DMS 273 treated with DMSO at 0.1 percent for 48 hours (cell line): ENCODE measurements at regions not wholly inside any gene's neighbourhood (a gene's known extent, or its start where the extent isn't known, plus 50 kb on each side); places are given as distances from the start of the nearest gene placed in this dataset.
"Not testable (repeated sequence)": the region's sequence is repeated elsewhere in the genome, so short reads cannot be mapped to it uniquely, and the experiment has no call there.

Experiments
- DNase-seq: peaks from one replicate; lab custom pipeline; 2025; lab: John Stamatoyannopoulos, UW

DNA sequence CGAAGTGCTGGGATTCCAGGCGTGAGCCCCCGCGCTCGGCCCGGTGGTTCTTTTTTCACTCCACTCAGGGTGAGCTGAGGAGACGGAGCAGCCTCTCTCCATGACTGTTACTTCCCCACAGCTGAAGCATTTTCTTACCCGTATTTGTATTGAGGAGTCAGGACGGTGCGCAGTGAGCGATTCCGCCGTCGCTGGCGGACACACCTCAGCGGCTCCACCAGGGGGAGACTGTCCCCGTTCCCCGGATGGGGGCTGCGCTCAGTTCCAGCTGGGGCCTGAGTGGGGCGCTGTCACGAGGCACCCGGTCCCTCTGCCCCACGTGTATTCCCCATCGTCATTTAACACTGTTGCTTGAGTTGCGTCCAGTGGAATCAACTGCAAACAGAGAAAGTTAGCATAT, 844.0 kb upstream of the FRG1 start:
- DNase-seq = no peak

DNA sequence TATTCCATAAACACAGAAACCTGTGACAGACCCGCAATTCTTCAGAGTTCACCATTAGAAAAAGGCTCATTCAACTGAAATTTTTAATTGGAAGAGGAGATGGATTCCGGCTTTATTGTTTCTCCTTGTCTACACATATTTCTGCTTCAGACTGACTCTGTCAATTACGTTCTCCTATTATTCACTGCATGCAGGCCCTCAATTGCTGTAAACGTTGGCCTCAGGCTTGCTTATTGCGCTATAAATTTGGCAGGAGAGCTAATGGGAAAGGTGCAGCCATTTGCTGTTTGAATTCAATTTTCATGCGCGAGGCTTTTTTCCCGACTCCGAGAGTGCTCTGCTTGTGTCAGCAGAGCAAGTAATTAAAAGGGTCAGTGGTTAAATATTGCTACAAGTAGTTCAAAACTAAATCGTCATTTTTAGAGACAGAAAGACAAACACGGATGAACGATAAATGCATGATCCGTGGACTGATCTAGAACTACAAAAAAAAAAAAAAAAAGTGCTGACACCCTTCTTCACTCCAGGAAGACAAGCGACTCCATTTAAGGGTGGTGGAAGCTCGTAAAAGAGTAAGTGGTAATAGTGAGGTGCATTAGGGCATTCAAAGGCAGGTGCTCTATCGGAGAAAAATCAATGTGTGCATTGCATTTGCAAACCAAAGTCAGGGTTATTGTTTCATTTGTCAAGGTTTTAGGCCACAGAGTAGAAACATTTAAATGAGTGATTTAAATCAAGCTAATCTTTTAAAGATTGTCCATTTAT, 841.6 kb upstream of the FRG1 start:
- no peak for DNase-seq

DNA sequence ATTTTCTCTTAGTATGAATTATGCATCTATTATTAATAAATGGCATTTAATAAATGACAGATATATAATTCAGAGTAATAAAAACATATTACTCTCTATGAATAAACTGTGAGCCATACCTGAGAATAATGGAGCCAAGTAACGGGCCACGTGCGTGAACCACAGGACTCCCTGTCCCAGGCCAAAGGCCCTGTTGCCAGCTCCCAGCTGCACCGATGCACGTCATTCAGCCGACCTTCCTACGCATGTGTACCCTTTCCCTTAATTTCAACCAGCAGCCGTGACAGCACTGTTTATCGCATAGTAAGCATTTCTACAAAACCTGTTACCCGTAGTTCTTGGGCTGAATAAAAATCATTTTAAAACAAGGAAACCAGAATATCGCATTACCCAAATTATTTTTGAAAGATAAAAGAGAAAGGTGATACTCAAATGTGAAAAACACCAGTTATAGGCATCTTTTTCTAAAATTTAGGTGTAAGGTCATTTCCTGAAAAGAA, 827.2 kb upstream of the FRG1 start:
- DNase-seq = no peak

DNA sequence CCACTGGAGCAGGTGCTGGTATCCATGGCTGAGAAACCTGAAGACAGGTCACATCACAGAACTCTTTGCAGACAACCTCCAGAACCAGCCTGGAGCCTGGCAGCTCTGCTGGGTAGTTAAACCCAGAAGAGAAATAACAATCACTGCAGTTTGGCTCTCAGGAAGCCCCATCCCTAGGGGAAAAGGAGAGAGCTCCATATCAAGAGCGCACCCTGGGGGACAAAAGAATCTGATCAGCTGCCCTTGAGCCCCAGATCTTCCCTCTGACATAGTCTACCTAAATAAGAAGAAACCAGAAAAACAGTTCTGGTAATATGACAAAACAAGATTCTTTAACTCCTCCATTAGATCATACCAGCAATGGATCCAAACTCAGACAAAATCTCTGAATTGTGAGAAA, 823.2 kb upstream of the FRG1 start:
- DNase-seq = no peak

DNA sequence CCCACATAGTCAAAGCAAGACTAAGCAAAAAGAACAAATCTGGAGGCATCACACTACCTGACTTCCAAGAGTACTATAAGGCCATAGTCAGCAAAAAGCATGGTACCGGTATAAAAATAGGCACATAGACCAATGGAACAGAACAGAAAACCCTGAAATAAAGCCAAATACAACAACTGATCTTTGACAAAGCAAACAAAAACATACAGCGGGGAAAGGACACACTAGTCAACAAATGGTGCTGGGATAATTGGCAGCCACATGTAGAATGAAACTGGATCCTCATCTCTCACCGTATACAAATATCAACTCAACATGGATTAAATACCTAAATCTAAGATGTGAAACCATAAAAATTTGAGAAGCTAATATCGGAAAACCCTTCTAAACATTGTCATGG, 819.3 kb upstream of the FRG1 start:
- DNase-seq = no peak

DNA sequence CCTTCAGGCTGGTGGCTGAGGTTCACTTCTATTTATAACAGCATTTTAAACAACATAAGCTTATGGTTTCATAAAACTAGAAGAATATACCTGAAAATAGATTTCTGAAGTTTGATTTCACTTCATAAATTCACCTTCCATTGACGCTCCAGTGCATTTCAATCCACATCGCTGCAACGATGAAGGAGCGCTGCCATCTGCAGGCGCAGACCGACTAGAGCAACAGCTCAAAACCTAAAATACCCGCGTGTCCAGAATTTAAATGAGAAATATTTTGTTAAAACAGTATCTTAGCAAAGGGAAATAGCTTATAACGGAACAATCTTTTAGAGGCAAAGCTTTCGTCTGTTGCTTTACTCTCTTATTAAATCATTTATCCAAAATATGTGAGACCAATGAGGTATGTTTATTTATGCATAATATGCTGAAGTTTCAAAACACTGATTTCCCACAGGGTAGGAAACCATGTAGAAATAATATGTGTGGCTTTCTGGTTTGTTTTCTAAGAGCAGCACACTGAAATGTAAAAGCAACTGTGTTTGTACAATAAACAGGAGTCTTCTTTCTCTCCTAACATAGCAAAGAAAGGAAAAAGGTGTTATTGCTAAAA, 816.4 kb upstream of the FRG1 start:
- DNase-seq = no peak

DNA sequence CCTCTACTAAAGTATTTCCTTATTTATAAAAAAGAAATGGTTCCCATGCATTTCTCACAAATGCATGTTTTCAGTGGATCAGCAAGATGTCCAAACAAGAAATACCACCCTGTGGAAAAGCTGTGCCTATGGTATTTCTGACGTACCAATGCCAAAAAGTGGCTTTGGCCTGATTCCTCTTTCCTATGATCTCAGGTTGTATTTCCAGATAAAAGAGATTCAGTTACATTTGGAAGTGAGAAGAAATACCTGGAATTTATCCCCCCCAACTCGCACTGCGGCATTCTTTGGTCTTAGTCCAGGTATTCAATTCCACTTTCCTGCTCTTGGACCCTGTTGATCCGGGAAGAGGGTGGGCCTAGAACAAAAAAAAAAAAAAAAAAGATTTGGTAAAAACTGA, 815.9 kb upstream of the FRG1 start:
- DNase-seq = no peak

DNA sequence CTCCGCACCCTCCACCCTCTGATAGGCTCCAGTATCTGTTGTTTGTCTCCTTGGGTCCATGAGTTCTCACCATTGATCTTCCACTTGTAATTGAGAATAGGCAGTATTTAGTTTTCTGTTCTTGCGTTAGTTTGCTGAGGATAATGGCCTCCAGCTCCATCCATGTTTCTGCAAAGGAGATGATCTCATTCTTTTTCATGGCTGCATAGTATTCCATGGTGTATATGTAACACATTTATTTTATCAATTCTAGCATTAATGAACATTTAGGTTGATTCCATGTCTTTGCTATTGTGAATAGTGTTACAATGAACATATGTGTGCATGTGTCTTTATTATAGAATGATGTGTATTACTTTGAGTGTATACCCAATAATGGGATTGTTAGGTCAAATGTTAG, 814.6 kb upstream of the FRG1 start:
- no peak for DNase-seq

DNA sequence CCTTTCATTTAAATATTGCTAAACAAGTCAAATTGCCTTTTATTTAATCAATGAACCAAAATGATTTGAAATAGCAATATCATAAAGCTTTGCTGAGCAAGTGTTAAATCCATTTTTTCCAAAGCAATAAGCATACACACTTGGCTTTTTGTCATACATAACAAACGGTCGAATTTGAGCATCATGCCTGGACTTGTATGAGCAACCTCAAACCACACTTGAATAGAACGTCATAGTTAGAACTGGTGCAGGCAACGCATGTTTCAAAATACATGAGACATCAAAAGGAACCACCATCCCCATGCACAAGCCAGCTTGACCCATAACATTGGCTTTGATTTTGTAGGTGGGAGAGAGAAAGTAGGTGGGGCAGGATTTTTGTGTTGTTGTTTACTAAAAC, 812.3 kb upstream of the FRG1 start:
- no peak for DNase-seq

DNA sequence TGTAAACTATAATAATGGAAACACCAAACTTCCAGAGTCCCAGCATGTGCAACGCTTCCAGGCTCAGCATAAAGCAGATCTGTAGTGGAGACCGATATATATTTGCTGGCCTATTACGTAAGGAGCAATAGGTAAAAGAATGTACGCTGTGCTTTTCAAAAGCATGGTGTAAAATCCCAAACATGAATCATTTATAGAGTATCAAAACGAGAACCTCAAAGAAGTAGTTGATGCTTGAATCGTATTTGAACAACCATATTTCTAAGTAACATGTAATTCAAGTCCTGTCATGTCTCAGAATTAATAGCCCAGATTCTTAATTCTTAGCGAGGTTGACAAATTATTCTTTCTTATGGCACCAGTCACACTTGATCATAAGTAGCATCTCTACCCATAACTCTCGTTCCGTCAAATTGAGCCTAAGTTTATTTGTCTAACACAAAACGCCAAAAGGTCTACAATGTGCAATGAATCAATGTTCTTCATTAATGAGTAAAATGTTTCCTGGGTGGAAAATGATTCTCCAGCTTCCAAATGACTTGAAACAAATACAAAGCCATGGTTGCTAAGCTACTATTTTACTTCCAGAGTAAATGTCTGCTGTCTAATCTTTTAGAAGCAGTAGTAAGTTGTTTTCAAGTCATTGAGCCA, 811.5 kb upstream of the FRG1 start:
- DNase-seq = no peak

DNA sequence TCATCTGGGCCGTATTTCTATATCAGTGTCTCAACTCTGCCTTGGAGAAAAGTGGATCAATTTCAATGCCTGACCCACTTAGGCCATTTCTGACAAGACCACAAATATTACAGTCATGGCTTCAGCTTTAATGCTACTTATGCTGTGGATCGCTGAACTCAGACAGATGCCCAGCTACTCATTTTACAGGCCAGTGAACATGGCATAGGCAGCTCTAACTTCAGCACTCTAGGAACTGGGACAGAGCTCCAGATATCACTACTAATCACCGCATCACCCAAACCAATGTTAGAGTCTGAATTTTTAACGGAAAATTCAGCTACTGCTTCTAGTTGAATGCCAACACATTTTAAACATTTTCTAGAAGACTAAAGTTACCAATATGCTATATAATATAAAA, 809.6 kb upstream of the FRG1 start:
- no peak for DNase-seq

DNA sequence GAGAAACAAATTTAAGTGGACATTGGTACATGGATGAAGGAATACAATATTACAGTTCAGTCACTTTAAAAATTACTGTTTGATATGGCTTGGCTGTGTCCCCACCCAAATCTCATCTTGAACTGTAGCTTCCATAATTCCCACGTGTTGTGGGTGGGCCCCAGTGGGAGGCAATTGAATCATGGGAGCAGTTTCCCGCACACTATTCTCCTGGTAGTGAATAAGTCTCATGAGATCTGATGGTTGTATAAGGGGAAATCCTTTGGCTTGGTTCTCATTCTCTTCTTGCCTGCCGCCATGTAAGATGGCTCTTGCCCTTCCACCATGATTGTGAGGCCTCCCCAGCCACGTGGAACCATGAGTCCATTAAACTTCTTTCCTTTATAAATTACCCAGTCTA, 804.2 kb upstream of the FRG1 start:
- no peak for DNase-seq

DNA sequence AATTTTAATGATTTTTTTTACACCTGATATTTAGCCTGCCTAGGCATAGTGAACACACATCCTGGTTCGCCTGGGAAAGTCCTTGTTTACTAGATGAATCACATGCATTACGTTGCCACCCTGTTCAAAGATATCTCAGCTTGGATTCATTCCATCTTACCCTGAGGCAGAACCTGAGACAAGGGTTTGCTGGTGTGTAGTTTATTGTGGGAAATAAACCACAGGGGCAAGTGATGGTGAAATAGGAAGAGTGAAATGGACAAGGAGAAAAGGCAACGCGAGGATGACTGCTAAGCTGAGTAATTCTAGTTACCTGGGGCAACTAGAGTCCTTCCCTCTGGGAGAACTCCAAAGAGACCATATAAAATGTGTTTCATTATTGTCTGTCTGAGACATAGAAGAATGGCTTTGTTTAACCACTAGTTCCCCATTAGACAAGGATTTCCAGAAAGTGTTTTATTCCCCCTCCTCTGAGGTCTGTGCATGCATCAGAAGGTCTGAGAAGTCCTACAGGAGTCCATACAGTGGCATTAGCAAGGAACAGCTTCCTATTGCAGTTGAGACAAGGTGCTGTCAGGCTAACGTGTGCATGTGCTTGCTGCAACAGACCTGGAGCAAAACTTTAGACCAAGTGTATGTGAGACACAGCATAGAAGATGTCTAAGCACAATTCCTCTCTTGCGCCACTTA, 797.3 kb upstream of the FRG1 start:
- no peak for DNase-seq

DNA sequence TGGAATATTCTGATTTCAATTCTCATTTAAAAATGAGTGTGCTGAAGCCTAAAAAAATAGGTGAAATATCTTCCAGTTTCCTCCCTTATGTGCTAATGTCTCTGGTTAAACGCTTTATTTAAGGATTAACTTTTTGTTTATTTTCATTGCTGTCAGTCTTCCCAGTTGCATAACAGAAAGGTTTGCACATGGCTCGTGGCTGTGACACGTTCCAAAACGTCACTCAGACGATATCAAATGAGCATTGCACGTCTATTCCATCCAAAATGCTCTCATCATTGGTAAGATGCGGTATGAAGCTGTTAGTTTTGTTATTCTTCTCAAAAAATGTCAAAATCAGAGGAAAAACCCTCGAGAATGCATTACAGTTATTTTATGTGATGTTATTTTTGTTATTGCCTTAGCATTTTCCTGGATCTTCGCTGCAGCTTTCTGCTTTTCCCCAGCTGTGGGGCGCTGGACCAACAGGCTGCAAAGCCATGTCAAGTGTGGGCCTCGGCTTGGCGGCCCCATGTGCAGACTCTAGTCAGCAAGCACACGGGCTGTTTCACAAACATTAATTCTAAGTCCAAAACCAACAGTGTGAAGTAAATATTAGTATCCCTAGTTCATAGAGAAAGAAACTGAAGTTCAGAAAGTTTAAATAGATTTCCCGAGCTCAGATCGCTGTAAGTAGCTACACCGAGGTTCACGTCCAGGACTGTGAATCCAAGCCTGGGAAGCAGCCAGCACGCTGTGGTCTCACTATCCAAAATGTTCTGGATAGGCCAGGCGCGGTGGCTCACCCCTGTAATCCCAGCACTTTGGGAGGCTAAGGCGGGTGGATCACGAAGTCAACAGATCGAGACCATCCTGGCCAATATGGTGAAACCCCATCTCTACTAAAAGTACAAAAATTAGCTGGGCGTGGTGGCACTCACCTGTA, 793.4 kb upstream of the FRG1 start:
- DNase-seq = no peak

DNA sequence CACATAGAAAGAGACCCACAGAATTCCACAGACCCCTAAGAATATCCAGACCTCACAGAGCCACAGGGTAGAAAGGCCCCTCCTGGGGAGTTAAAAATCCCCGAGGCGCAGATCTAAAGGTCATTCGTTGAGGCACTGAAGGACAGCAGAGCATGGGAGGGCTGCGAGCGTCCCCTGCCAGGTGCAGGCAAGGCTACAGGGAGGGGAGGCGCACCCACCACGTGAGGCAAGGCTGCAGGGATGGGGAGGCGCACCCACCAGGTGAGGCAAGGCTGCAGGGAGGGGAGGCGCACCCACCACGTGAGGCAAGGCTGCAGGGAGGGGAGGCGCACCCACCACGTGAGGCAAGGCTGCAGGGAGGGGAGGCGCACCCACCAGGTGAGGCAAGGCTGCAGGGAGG, 785.6 kb upstream of the FRG1 start:
- DNase-seq = not testable (repeated sequence)

DNA sequence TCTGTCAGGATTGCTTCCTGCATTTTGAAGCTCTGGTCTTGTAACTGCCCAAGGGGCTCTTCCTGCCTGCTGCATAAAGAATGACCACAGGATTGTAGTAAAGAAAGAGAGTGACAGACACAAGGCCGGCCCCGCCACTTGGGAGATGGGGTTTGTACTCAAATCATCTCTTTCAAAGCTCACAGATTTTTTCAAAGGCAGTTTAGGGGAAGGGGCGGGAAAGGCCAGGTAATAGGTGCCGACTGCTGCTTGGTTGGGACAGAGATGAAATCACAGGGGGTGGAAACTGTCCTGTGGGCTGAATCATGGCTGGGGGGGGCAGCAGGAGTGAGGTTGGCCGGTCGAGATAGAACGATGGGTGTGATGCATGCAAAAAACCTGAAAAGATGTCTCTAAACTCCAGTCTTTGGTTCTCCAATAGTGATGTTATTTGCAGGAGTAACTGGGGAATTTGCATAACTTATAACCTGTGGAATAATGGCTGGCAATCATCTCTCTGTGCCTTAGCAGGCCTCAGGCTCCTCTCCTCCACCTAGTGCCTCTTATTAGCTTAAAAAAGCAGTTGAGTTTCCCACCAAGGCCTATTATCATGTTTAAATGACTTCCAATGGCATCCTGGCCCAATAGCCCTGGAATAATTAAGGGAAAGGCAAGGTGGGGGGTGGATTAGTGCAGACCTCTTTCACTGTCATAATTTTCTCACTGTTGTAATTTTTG, 778.4 kb upstream of the FRG1 start:
- no peak for DNase-seq

DNA sequence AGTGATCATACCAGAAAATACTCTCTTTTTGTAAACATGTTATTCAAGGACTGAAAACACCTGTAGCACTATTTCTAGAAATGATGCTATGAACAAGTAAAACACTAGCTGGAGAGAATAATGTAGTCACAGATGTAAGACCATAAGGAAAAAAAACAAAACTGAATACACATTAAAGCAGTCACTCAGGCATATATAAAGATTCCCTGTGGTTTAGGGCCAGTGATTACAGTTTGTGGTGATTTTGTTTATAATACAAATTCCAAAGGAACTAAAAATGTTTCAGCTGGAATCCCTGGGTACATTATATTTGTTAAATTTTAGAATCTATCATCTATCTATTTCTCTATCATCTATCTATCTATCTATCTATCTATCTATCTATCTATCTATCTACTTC, 777.8 kb upstream of the FRG1 start:
- DNase-seq = no peak

DNA sequence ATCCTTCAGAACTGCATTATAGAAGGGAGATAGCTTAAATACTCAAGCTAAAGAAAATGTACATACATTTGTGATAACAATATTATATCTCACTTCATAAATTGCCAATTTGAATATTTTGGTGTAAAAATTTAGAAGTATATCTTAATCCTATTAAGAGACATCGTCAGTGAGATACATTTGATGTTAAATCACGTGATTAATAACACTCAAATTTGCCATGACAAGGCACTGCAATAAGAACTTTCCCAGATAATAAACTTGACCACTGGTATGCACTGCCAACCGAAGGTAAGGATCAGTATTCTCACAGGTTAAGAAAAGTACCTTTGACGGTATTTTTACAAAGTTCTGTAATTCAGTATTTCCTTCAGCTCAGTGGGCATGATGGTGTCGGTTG, 764.7 kb upstream of the FRG1 start:
- DNase-seq = no peak

DNA sequence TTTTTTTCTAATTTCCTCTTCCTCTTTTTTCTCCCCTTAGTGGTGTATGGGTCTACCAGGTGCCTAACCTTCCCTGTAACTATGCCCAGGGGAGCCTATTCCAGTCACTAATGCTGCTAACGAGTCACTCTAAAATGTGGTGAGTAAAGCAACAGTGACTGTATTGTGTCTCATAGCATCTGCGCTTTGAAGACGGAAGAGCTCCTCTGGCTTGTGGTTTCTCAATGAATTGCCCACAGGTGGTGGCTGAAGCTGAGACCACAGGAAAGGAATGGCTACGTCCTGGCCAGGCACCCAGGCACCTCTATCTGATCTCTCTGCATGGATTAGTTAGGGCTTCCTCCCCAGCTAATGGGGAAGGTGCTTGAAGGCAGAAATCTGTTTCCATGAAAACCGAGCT, 763.5 kb upstream of the FRG1 start:
- no peak for DNase-seq

DNA sequence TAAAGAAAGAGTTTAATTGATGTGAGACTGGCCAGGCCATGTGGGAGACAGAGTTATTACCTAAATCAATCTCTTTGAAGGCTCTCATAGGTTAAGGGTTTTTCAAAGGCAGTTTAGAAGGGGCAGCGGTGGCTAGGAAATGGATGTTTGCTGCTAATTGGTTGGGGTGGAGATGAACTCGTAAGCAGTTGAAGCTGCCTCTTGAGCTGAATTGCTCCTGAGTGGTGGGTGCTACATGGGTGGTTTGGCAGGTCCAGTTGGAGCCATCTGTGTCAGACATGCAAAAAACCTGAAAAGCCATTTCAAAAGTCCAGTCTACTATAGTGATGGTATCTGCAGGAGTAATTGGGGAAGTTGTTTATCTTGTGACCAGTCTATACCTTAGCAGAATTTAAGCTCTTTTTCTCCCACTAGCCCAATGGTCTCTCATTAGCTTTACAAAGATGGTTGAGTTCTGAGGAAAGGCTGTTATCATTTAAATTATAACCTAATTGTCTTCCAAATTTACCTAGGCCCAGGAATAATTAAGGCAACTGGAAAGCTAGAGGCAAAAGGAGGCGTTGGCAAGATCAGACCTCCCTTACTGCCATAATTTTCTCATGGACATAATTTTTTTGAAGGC, 762.4 kb upstream of the FRG1 start:
- no peak for DNase-seq
